Frontal cortex (tissue), 3 donors: ENCODE measurements at regions not wholly inside any gene's neighbourhood (a gene's known extent, or its start where the extent isn't known, plus 50 kb on each side); places are given as distances from the start of the nearest gene placed in this dataset.

ENCODE experiments used
- DNase-seq, 2 donors: peaks; one replicate each; pipeline ENCODE4 v3.0.0; 2012; ENCODE audit warnings: low spot score in 2 of 2
- FAIRE-seq: peaks from 2 replicates; lab custom pipeline; 2012; peaks lifted over from hg19 to GRCh38; lab: Jason Lieb, UNC
- donor health status: control.
- donor health status: control.
- donor health status: control.

GRCh38 chr2:128379021-128380015 lies 60.6 kb upstream of the HS6ST1 start:
- DNase-seq (peak in 1 of 2 donors; percentile 47), FAIRE-seq (no peak)

GRCh38 chr2:128380061-128380889 lies 61.6 kb upstream of the HS6ST1 start:
- FAIRE-seq (no peak), DNase-seq (no peak)

GRCh38 chr2:128380961-128381938 lies 62.6 kb upstream of the HS6ST1 start:
- no peak for FAIRE-seq
- no peak for DNase-seq

GRCh38 chr2:128384446-128384845 lies 65.8 kb upstream of the HS6ST1 start:
- DNase-seq = no peak
- no peak for FAIRE-seq

- DNase-seq = no peak
- FAIRE-seq = no peak
Observed at GRCh38 chr2:128384956-128385355, 66.3 kb upstream of the HS6ST1 start.

- FAIRE-seq (no peak), DNase-seq (no peak)
Observed at GRCh38 chr2:128385365-128385764, 66.7 kb upstream of the HS6ST1 start.

GRCh38 chr2:128386066-128386465 lies 67.4 kb upstream of the HS6ST1 start:
- no peak for DNase-seq
- no peak for FAIRE-seq

- no peak for DNase-seq
- no peak for FAIRE-seq
Observed at GRCh38 chr2:128388499-128388941, 69.9 kb upstream of the HS6ST1 start.

GRCh38 chr2:128389388-128390086 lies 70.9 kb upstream of the HS6ST1 start:
- no peak for DNase-seq

GRCh38 chr2:128390256-128390990 lies 71.8 kb upstream of the HS6ST1 start:
- DNase-seq (no peak), FAIRE-seq (no peak)

More at GRCh38 chr2:128389388-128390086, 70.9 kb upstream of the HS6ST1 start:
- no peak for FAIRE-seq

GRCh38 chr2:128390991-128391630 lies 72.4 kb upstream of the HS6ST1 start:
- no peak for DNase-seq
- FAIRE-seq = no peak

- no peak for FAIRE-seq
- no peak for DNase-seq
Observed at GRCh38 chr2:128391679-128392078, 73.0 kb upstream of the HS6ST1 start.

GRCh38 chr2:128392207-128392606 lies 73.5 kb upstream of the HS6ST1 start:
- no peak for FAIRE-seq
- DNase-seq = no peak

- FAIRE-seq (no peak), DNase-seq (no peak)
Observed at GRCh38 chr2:128394007-128394730, 75.5 kb upstream of the HS6ST1 start.

GRCh38 chr2:128395196-128395595 lies 76.5 kb upstream of the HS6ST1 start:
- FAIRE-seq = no peak
- no peak for DNase-seq

- no peak for FAIRE-seq
- DNase-seq = no peak
Observed at GRCh38 chr2:128395640-128396499, 77.2 kb upstream of the HS6ST1 start.
